Adrenal gland (tissue), 9 donors: ENCODE measurements at regions not wholly inside any gene's neighbourhood (a gene's known extent, or its start where the extent isn't known, plus 50 kb on each side); places are given as distances from the start of the nearest gene placed in this dataset.

Source experiments
- DNase-seq, 7 donors: peaks; one replicate each; pipeline ENCODE4 v3.0.0-alpha.2; 2019 to 2020
- H3K27ac ChIP-seq, 5 donors: fragments of 200-600 bp; sonication (generic) in 4 of 5; 1 replicate in 3 of 5; 2 replicates in 2 of 5; pipeline versions ENCODE4 v1.5.1 to v1.8.0; 2016 to 2020; ENCODE audit warnings: mild to moderate bottlenecking in 1 of 5
- H3K27me3 ChIP-seq: fragments of 200-600 bp; 2 replicates; pipeline ENCODE4 v1.8.0; 2021
- H3K36me3 ChIP-seq, 2 donors: fragments of 200-600 bp; replicated peaks in 1 of 2; 1 replicate in 1 of 2; 2 replicates in 1 of 2; pipeline versions ENCODE4 v1.5.1 to v1.8.0; 2018 to 2022
- H3K4me1 ChIP-seq, 2 donors: fragments of 200-600 bp; replicated peaks in 1 of 2; 1 replicate in 1 of 2; 2 replicates in 1 of 2; pipeline versions ENCODE4 v1.5.1 to v1.8.0; 2018 to 2021
- H3K4me3 ChIP-seq, 4 donors: fragments of 200-600 bp; sonication (generic) in 3 of 4; one replicate each; pipeline ENCODE4 v1.5.1; 2016 to 2018
- H3K9me3 ChIP-seq, 3 donors: fragments of 200-600 bp; sonication (generic) in 1 of 3; replicated peaks in 1 of 3; 1 replicate in 2 of 3; 2 replicates in 1 of 3; pipeline versions ENCODE4 v1.5.1 to v1.8.0; 2016 to 2021
- CTCF ChIP-seq, 6 experiments: fragments of 450-650 bp in 4 of 6; fragments of 200-600 bp in 2 of 6; sonication (generic) in 1 of 6; IDR thresholded peaks; 1 replicate in 5 of 6; 2 replicates in 1 of 6; pipeline versions ENCODE4 v1.5.1 to v1.8.0; 2016 to 2021; ENCODE audit warnings: antibody characterized with exemption in 6 of 6, mild to moderate bottlenecking in 2 of 6, moderate library complexity in 1 of 6
- POLR2A ChIP-seq, 2 donors: fragments of 450-650 bp; IDR thresholded peaks; one replicate each; pipeline ENCODE4 v1.6.1; 2017; ENCODE audit warnings: antibody characterized with exemption in 2 of 2, mild to moderate bottlenecking in 2 of 2, moderate library complexity in 1 of 2
- WGBS, 4 donors: extraction: QIAGEN DNeasy Blood & Tissue Kit in 2 of 4; methylation state at CpG; one replicate each; pipeline versions ENCODE4 v1.1.5 to v1.1.7; 2013 to 2017; 5-methylcytosine and 5-hydroxymethylcytosine counted together
- intact Hi-C, 2 donors: fragments of 100-400 bp; cut with DNase I; formaldehyde crosslinking; loops; one replicate each; pipeline versions ENCODE4 v1.14.1 to v1.15.0; 2022 to 2023
- donor health status: healthy with polysubstance abuse.
- donor health status: Bipolar disorder and iron deficiency.
- donor health status: DM: yes; HTN: yes; CAD: no.
- donor health status: DM: no; HTN: no; CAD: no.
- donor health status: DM: no; HTN: no; CAD: no.

DNA sequence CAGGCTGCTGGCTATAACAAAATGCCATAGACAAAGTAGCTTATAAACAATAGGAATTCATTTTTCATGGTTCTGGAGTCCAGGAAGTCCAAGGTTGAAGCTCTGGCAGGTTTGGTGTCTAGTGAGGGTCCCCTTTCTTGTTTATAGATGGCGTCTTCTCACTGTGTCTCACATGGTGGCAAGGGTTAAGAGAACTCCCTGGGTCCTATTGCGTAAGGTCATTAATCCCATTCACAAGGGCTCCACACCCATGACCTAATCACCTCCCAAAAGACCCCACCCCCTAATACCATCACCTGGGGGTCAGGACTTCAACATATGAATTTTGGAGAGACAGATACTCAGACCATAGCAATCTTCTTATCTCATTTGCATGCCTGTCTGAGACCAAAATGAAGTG is 108.9 kb upstream of the USP25 start:
- no peaks in the 10 kb centered on the region for H3K4me1 ChIP-seq
- no peaks in the 10 kb centered on the region for H3K36me3 ChIP-seq
- 81 to 94% (median 93%) methylated on average over 2 of the region's 2 CpGs for WGBS, 4 donors
- intact Hi-C loops, result no loop called here
- DNase-seq, result no peak
- H3K9me3 ChIP-seq, result no peaks in the 10 kb centered on the region
- no peak overlapping the region for H3K4me3 ChIP-seq
- no peaks in the 10 kb centered on the region for H3K27me3 ChIP-seq
- TF ChIP-seq CTCF (IDR thresholded peaks at IDR 0.05), result no peak
- TF ChIP-seq POLR2A (IDR thresholded peaks at IDR 0.05), result no peak
- no peak overlapping the region for H3K27ac ChIP-seq

GRCh38 chr21:15624646-15625045 is 105.1 kb upstream of the USP25 start:
- no peaks in the 10 kb centered on the region for H3K9me3 ChIP-seq
- H3K4me3 ChIP-seq, result no peak overlapping the region
- no peak for DNase-seq
- H3K4me1 ChIP-seq, result no peaks in the 10 kb centered on the region
- TF ChIP-seq POLR2A (IDR thresholded peaks at IDR 0.05) (no peak), CTCF (IDR thresholded peaks at IDR 0.05) (no peak)
- intact Hi-C loops, result no loop called here
- H3K27ac ChIP-seq, result no peak overlapping the region
- no peaks in the 10 kb centered on the region for H3K36me3 ChIP-seq
- no peaks in the 10 kb centered on the region for H3K27me3 ChIP-seq
- WGBS, 4 donors, result 78 to 91% (median 83%) methylated on average over 2 of the region's 2 CpGs

DNA sequence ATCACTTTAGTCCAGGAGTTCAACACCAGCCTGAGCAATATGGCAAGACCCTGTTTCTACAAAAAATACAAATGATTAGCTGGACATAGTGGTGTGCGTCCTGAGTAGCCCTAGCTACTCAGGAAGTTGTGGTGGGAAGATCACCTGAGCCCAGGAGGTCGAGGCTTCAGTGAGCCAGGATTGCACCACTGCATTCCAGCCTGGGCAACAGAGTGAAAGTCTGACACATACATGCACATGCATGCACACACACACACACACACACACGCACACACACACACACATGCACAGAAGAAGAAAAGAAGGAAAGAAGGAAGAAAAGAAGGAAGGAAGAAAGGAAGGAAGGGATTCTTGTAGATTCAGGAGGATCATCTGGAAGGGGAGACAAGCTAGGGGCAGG is 104.4 kb upstream of the USP25 start:
- no peak overlapping the region for H3K27ac ChIP-seq
- no peaks in the 10 kb centered on the region for H3K9me3 ChIP-seq
- intact Hi-C loops, result no loop called here
- no peaks in the 10 kb centered on the region for H3K36me3 ChIP-seq
- H3K4me1 ChIP-seq, result no peaks in the 10 kb centered on the region
- no peak for DNase-seq
- TF ChIP-seq CTCF (IDR thresholded peaks at IDR 0.05), result no peak
- TF ChIP-seq POLR2A (IDR thresholded peaks at IDR 0.05), result no peak
- H3K4me3 ChIP-seq, result no peak overlapping the region
- WGBS, 4 donors, result 58 to 78% (median 70%) methylated on average over 3 of the region's 3 CpGs
- H3K27me3 ChIP-seq, result no peaks in the 10 kb centered on the region

DNA sequence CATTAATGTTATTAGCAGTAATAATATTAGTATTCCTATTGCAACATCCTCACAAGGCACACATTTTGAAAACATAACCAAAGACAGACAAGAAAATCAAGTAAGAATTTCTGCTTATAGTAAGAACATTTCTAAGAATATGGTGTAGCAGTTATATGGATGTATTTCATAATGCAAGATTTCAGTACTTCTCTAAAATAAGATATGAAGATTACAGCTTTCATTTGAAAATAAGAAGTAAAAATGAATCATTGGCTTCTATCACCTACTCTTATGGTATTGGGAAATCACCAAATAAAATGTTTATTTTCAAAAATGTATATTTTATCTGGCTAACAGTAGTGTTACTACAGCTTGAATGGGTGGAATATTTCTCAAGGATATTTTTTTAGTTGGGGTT is 103.8 kb upstream of the USP25 start:
- H3K36me3 ChIP-seq, result no peaks in the 10 kb centered on the region
- TF ChIP-seq POLR2A (IDR thresholded peaks at IDR 0.05) (no peak), CTCF (IDR thresholded peaks at IDR 0.05) (no peak)
- no peak overlapping the region for H3K27ac ChIP-seq
- no peak for DNase-seq
- intact Hi-C loops, result no loop called here
- H3K27me3 ChIP-seq, result no peaks in the 10 kb centered on the region
- no peaks in the 10 kb centered on the region for H3K4me1 ChIP-seq
- no peak overlapping the region for H3K4me3 ChIP-seq
- no peaks in the 10 kb centered on the region for H3K9me3 ChIP-seq
